SK-N-MC (cell line): ENCODE measurements at regions not wholly inside any gene's neighbourhood (a gene's known extent, or its start where the extent isn't known, plus 50 kb on each side); places are given as distances from the start of the nearest gene placed in this dataset.
"Not testable (repeated sequence)": the region's sequence is repeated elsewhere in the genome, so short reads cannot be mapped to it uniquely, and the experiment has no call there.

Experiments
- DNase-seq: peaks from one replicate; pipeline ENCODE4 v3.0.0-alpha.2; 2011; ENCODE audit warnings: low read depth, low spot score
- H3K27ac ChIP-seq: fragments of 200-600 bp; sonication (generic); 2 replicates; pipeline ENCODE4 v1.5.1; 2016; ENCODE audit warnings: mixed run types
- H3K36me3 ChIP-seq: fragments of 200-600 bp; sonication (generic); 2 replicates; pipeline ENCODE4 v1.6.1; 2017; ENCODE audit warnings: antibody characterized with exemption, low read length, mixed read lengths; ENCODE audit not compliant: insufficient read depth
- H3K4me3 ChIP-seq: fragments of 200-600 bp; sonication (generic); 2 replicates; pipeline ENCODE4 v1.5.1; 2016
- H3K9ac ChIP-seq: fragments of 200-600 bp; sonication (generic); 2 replicates; pipeline ENCODE4 v1.8.0; 2017; ENCODE audit warnings: mixed run types, mixed read lengths; ENCODE audit not compliant: insufficient read length
- H3K9me3 ChIP-seq: fragments of 200-600 bp; sonication (generic); 2 replicates; pipeline ENCODE4 v1.6.1; 2017; ENCODE audit warnings: low read depth, mild to moderate bottlenecking, antibody characterized with exemption, low read length, moderate library complexity, mixed read lengths
- EZH2 ChIP-seq: fragments of 200-600 bp; sonication (generic); IDR thresholded peaks from one replicate; pipeline ENCODE4 v1.6.1; 2017; ENCODE audit warnings: antibody characterized with exemption
- FOXP2 ChIP-seq: optimal IDR thresholded peaks from 2 replicates; pipeline ENCODE3; 2011; ENCODE audit warnings: mild to moderate bottlenecking, moderate library complexity; ENCODE audit not compliant: insufficient read depth; ENCODE audit errors: extremely low read length, control extremely low read depth
- POLR2AphosphoS5 ChIP-seq: IDR thresholded peaks from 2 replicates; pipeline ENCODE4 v1.6.1; 2012; ENCODE audit warnings: mild to moderate bottlenecking, low read depth, low read length, borderline replicate concordance

DNA sequence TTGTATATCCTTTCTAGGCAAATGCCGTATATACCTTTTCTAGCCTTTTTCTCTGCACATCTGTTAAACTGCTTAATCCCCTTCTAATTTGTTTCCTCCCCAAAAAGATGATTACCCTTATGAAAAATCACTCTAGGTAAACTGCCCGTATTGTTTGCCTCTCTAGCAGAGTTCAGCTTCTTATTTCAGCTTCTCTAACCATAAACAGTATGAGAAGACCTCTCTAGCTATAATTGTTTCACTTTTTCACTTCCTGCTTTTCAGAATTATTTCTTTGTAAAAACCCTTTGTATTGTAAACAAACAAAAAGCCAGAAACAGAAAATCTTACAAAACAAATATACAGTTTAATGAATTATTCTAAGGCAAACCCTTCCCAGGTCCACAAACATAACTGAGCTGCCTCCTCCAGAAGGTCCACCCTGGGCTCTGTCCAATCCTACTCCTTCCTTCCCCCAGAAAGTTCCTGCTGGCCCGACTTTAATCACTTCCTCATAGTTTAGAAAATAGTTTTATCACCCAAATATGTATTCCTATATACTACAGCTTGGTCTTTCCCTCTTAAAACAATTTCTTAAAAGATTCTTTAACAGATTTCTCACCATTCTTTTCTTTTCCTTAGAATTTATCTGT, 158.1 kb downstream of the FGF1 start:
- no peak overlapping the region for H3K9ac ChIP-seq
- no peak for TF ChIP-seq FOXP2
- no peak for TF ChIP-seq EZH2
- no peak for TF ChIP-seq POLR2AphosphoS5
- DNase-seq, result no peak
- H3K27ac ChIP-seq, result no peak overlapping the region
- no peaks in the 10 kb centered on the region for H3K9me3 ChIP-seq
- H3K36me3 ChIP-seq, result no peaks in the 10 kb centered on the region
- H3K4me3 ChIP-seq, result no peak overlapping the region

DNA sequence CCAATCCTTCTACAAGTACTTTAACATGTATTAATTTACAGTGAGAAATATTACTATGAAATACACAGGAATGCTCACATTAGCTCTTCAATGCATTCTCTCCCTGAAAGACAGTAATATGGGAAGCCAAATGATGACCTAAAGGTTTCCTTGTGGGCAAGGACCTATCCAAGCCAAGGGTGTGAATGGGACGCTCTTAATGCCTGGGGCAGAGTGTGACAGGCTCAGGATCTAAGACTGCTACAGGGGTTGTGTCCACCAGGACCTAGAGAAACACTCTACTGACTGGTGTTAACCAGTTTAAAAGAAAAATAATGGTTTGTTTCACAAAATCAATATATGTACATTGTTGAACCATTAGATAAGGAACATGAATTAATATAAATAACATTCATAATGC, 158.7 kb downstream of the FGF1 start:
- H3K27ac ChIP-seq, result no peak overlapping the region
- no peak for TF ChIP-seq EZH2
- no peak for TF ChIP-seq FOXP2
- TF ChIP-seq POLR2AphosphoS5, result no peak
- DNase-seq, result no peak
- no peak overlapping the region for H3K4me3 ChIP-seq
- H3K36me3 ChIP-seq, result no peaks in the 10 kb centered on the region
- no peaks in the 10 kb centered on the region for H3K9me3 ChIP-seq
- no peak overlapping the region for H3K9ac ChIP-seq

DNA sequence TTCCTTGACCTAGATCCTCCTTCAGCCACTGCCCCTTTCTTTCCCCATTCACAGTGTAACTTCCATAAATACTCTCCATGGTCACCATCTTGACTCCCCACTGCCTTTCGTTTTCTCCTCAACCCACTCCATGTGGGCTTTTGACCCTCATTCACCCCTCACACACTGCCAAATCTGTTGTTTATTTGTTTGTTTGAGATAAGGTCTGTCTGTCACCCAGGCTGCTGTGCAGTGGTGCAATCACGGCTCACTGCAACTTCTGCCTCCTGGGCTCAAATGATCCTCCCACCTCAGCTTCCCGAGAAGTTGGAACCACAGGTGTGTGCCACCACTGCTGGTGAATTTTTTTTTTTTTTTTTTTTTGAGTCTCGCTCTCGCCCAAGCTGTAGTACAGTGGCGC, 162.9 kb downstream of the FGF1 start:
- no peaks in the 10 kb centered on the region for H3K36me3 ChIP-seq
- no peak overlapping the region for H3K27ac ChIP-seq
- H3K4me3 ChIP-seq, result no peak overlapping the region
- TF ChIP-seq POLR2AphosphoS5 (no peak), EZH2 (no peak), FOXP2 (no peak)
- H3K9ac ChIP-seq, result no peak overlapping the region
- no peaks in the 10 kb centered on the region for H3K9me3 ChIP-seq
- DNase-seq, result no peak

DNA sequence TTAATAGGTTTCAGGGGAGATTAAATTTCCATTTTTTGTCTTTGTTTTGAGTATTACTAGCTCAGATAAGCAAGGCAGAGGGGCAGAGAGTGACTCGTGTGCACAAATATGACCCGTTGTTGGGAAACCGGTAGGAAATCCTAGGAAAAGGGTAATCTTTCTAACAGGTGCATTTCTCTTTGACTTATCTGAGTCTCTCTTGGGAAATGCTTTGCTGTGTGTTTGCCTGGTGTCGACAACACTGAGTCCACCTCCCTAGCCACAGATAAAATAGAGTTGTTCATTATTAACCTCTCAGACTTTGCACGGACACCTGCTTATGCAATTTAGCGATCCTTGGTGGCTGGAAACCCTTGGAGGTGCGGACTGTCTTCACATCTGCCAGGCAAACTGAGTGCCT, 164.2 kb downstream of the FGF1 start:
- no peak overlapping the region for H3K4me3 ChIP-seq
- no peaks in the 10 kb centered on the region for H3K36me3 ChIP-seq
- TF ChIP-seq FOXP2 (no peak), EZH2 (no peak), POLR2AphosphoS5 (no peak)
- H3K27ac ChIP-seq, result no peak overlapping the region
- H3K9ac ChIP-seq, result no peak overlapping the region
- no peaks in the 10 kb centered on the region for H3K9me3 ChIP-seq
- DNase-seq, result no peak

DNA sequence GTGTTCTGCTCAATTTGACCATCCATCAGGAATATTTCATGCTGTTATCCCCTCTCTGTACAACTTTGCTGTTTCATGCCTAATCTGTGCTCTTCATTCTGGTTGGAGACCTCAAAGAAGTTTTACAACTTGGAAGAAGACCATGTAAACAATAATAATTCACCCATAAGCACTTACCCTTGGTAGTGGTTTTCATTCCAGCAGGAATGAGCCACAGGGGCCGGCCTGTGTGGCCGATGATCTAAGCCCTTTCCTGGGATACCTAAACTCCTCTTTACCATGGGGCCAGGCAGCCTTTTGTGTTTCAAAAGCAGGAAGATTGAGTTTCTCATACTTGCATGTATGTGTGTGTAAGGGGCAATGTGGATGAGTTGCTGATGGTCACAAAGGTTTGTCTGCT, 165.0 kb downstream of the FGF1 start:
- H3K9ac ChIP-seq, result no peak overlapping the region
- H3K36me3 ChIP-seq, result no peaks in the 10 kb centered on the region
- H3K27ac ChIP-seq, result no peak overlapping the region
- no peak for DNase-seq
- H3K4me3 ChIP-seq, result no peak overlapping the region
- TF ChIP-seq EZH2 (no peak), FOXP2 (no peak), POLR2AphosphoS5 (no peak)
- no peaks in the 10 kb centered on the region for H3K9me3 ChIP-seq

DNA sequence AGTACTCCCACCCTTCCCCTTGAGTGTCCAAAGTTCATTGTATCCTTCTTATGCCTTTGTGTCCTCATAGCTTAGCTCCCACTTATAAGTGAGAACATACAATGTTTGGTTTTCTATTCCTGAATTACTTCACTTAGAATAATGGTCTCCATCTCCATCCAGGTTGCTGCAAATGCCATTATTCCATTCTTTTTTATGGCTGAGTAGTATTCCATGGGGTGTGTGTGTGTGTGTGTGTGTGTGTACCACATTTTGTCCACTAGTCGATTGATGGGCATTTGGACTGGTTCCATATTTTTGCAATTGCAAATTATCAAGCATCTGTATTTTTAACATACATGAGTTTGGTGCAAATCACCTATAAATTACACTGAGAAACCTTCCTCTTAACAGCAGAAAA, 166.0 kb downstream of the FGF1 start:
- not testable (repeated sequence) for H3K27ac ChIP-seq, H3K36me3 ChIP-seq, H3K9me3 ChIP-seq, H3K4me3 ChIP-seq, H3K9ac ChIP-seq, DNase-seq

DNA sequence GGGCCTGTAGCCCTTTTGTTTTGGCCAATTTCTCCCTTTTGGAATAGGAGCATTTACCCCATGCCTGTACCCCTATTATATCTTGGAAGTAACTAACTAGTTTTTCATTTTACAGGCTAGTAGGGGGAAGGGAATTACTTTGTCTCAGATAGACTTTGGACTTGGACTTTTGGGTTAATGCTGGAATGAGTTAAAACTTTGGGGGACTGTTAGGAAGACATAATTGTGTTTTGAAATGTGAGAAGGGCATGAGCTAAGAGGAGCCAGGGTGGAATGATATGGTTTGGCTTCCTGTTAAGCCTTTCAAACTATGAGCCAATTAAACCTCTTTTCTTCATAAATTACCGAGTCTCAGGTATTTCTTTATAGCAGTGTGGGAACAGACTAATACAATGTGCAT, 168.1 kb downstream of the FGF1 start:
- Histone ChIP-seq H3K9ac (no peak overlapping the region), H3K36me3 (no peaks in the 10 kb centered on the region), H3K27ac (no peak overlapping the region), H3K4me3 (no peak overlapping the region), H3K9me3 (no peaks in the 10 kb centered on the region)
- TF ChIP-seq FOXP2 (no peak), EZH2 (no peak), POLR2AphosphoS5 (no peak)
- DNase-seq, result no peak

DNA sequence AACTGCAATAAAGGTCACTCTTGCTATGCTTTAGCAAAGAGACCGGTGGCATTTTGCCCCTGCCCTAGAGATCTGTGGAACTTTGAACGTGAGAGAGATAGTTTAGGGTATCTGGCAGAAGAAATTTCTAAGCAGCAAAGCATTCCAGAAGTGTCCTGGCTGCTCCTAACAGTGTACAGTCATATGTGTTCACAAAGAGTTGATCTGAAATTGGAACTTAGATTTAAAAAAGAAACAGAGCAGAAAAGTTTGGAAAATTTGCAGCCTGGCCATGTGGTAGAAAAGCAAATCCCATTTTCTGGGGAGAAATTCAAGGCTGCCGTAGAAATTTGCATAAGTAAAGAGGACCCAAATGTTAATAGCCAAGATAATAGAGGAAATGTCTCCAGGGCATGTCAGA, 169.2 kb downstream of the FGF1 start:
- H3K36me3 ChIP-seq, result no peaks in the 10 kb centered on the region
- no peak for DNase-seq
- no peaks in the 10 kb centered on the region for H3K9me3 ChIP-seq
- TF ChIP-seq FOXP2 (no peak), EZH2 (no peak), POLR2AphosphoS5 (no peak)
- H3K4me3 ChIP-seq, result no peak overlapping the region
- no peak overlapping the region for H3K27ac ChIP-seq
- no peak overlapping the region for H3K9ac ChIP-seq

DNA sequence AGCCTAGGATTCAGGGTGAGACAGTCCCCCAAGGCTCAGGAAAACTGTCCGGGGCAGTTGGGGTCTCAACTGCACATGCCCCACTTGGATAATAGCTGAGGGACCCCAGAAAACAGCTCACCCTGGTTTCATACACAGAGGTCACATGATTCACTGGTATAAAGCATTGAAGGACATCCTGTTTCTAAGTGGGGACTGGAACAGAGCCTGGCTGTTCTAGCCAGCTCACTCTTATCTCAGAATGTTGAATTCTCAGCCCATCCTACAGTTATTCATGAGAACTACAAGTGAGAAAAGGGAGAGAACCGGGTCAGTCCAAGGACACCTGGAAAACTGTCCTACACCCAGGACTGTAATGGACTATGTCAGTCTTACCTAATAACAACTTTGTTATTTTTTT, 170.9 kb downstream of the FGF1 start:
- Histone ChIP-seq H3K9me3 (no peaks in the 10 kb centered on the region), H3K27ac (no peak overlapping the region), H3K36me3 (no peaks in the 10 kb centered on the region), H3K9ac (no peak overlapping the region), H3K4me3 (no peak overlapping the region)
- no peak for TF ChIP-seq EZH2
- TF ChIP-seq POLR2AphosphoS5, result no peak
- no peak for TF ChIP-seq FOXP2
- DNase-seq, result no peak
